ENCODE measurements at regions not wholly inside any gene's neighbourhood (a gene's known extent, or its start where the extent isn't known, plus 50 kb on each side); places are given as distances from the start of the nearest gene placed in this dataset.

DNA sequence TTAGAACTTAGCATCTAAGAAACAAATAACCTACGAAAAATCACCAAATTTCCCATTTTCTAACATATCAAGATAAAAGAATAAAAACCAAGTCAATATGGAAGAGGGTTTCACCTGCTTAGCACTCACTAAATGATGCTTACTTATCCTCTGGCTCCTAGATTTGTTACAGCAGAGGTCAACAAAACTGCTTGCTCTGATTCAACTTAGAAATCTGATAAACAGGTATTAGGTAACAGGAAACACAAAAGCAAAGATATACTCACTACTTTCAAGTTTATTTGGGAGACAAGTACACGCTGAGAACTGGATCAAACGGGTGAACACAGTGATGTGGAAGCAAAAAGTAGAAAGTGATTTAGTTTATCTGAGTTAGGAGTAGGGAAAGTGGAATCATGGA, 235.7 kb upstream of the TARS1 start:
- no peak overlapping the region for H2AFZ ChIP-seq (ENCODE audit: control insufficient read depth, low read length)
- no peak for FAIRE-seq
- TF ChIP-seq EZH2 (IDR thresholded peaks at IDR 0.05; ENCODE audit: low read length), result no peak
- TF ChIP-seq, protein P1, sequence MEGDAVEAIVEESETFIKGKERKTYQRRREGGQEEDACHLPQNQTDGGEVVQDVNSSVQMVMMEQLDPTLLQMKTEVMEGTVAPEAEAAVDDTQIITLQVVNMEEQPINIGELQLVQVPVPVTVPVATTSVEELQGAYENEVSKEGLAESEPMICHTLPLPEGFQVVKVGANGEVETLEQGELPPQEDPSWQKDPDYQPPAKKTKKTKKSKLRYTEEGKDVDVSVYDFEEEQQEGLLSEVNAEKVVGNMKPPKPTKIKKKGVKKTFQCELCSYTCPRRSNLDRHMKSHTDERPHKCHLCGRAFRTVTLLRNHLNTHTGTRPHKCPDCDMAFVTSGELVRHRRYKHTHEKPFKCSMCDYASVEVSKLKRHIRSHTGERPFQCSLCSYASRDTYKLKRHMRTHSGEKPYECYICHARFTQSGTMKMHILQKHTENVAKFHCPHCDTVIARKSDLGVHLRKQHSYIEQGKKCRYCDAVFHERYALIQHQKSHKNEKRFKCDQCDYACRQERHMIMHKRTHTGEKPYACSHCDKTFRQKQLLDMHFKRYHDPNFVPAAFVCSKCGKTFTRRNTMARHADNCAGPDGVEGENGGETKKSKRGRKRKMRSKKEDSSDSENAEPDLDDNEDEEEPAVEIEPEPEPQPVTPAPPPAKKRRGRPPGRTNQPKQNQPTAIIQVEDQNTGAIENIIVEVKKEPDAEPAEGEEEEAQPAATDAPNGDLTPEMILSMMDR (optimal IDR thresholded peaks at IDR 0.05 in 1 of 3, IDR thresholded peaks at IDR 0.05 in 1 of 3, conservative IDR thresholded peaks at IDR 0.05 in 1 of 3; ENCODE audit: extremely low read depth in 1 of 3, insufficient read depth in 2 of 3, low read length in 3 of 3), result no peak

DNA sequence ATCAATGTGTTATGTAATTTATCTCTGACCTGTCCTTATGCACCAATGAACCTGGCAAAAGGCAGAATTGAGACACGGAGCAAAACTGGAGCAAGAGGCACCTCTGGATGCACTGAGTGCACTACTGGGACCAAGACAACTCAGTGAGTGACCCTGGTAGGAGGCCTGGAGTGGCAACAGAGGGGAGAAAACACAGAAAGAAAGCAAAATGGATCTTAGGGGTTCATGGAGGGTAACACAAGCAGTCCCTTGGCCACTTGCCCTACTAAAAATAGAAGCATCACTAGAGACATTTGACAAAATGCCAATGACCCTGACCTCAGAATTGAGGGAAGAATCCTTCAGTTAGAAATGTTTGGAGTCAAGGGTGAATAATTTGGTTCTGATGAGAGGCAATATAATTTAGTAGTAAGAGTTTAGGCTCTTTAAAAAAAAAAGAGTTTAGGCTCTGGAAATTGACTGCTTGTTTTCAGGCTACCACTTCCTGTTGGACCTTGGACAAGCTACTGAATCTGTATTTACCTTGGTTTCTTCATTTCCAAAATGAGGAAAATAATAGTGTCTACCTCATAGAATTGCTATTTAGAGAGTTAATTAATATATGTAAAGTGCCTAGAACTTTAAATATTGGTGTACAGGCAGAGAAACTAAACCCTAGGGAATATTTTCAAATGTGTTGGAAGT, 234.9 kb upstream of the TARS1 start:
- no peak overlapping the region for H3K27ac ChIP-seq (ENCODE audit: control insufficient read depth, insufficient read depth, low read length)
- no peaks in the 10 kb centered on the region for H3K9me1 ChIP-seq (ENCODE audit: control insufficient read depth, extremely low read depth, insufficient read depth, low read length)
- dilution Hi-C loops (cut with MboI; ENCODE audit: extremely low pct_ligation_motif_present, low sequenced_read_pairs), result no loop called here
- H3K36me3 ChIP-seq (ENCODE audit: control insufficient read depth in 2 of 2, extremely low read depth in 1 of 2, insufficient read depth in 2 of 2, low read length in 2 of 2), result no peaks in the 10 kb centered on the region
- TF ChIP-seq, protein P1 (optimal IDR thresholded peaks at IDR 0.05 in 1 of 3, IDR thresholded peaks at IDR 0.05 in 1 of 3, conservative IDR thresholded peaks at IDR 0.05 in 1 of 3; ENCODE audit: extremely low read depth in 1 of 3, insufficient read depth in 2 of 3, low read length in 3 of 3), result no peak
- no peak for TF ChIP-seq EZH2 (IDR thresholded peaks at IDR 0.05; ENCODE audit: low read length)
- no peaks in the 10 kb centered on the region for H3K9me3 ChIP-seq (ENCODE audit: control insufficient read depth, low read depth, low read length)
- no peaks in the 10 kb centered on the region for H3K27me3 ChIP-seq (ENCODE audit: control insufficient read depth, extremely low read depth, insufficient read depth, low read length)
- no peak for DNase-seq (ENCODE audit: low read depth, low spot score)
- H4K20me1 ChIP-seq (ENCODE audit: control insufficient read depth, extremely low read depth, insufficient read depth, low read length), result no peaks in the 10 kb centered on the region
- no peaks in the 10 kb centered on the region for H3K79me2 ChIP-seq (ENCODE audit: control insufficient read depth, insufficient read depth, low read length)
- FAIRE-seq, result no peak
- H3K4me1 ChIP-seq (ENCODE audit: control insufficient read depth, extremely low read depth, insufficient read depth, low read length), result no peaks in the 10 kb centered on the region
- H3K4me2 ChIP-seq (ENCODE audit: control insufficient read depth, extremely low read depth, insufficient read depth, low read depth, low read length), result no peak overlapping the region
- no peak overlapping the region for H2AFZ ChIP-seq (ENCODE audit: control insufficient read depth, low read length)
- H3K4me3 ChIP-seq (ENCODE audit: control insufficient read depth in 2 of 3, extremely low read depth in 1 of 3, insufficient read depth in 2 of 3, low read depth in 1 of 3, low read length in 3 of 3), result no peak overlapping the region
- no peak overlapping the region for H3K9ac ChIP-seq (ENCODE audit: control insufficient read depth, extremely low read depth, insufficient read depth, low read length)

More for the DNA sequence above, 235.7 kb upstream of the TARS1 start:
- H3K36me3 ChIP-seq (ENCODE audit: control insufficient read depth in 2 of 2, extremely low read depth in 1 of 2, insufficient read depth in 2 of 2, low read length in 2 of 2), result no peaks in the 10 kb centered on the region
- no peak overlapping the region for H3K27ac ChIP-seq (ENCODE audit: control insufficient read depth, insufficient read depth, low read length)
- H3K79me2 ChIP-seq (ENCODE audit: control insufficient read depth, insufficient read depth, low read length), result no peaks in the 10 kb centered on the region
- no peaks in the 10 kb centered on the region for H3K27me3 ChIP-seq (ENCODE audit: control insufficient read depth, extremely low read depth, insufficient read depth, low read length)
- no peaks in the 10 kb centered on the region for H3K9me3 ChIP-seq (ENCODE audit: control insufficient read depth, low read depth, low read length)
- H3K4me3 ChIP-seq (ENCODE audit: control insufficient read depth in 2 of 3, extremely low read depth in 1 of 3, insufficient read depth in 2 of 3, low read depth in 1 of 3, low read length in 3 of 3), result no peak overlapping the region
- H3K9me1 ChIP-seq (ENCODE audit: control insufficient read depth, extremely low read depth, insufficient read depth, low read length), result no peaks in the 10 kb centered on the region
- no peaks in the 10 kb centered on the region for H4K20me1 ChIP-seq (ENCODE audit: control insufficient read depth, extremely low read depth, insufficient read depth, low read length)
- no peak for DNase-seq (ENCODE audit: low read depth, low spot score)
- dilution Hi-C loops (cut with MboI; ENCODE audit: extremely low pct_ligation_motif_present, low sequenced_read_pairs), result no loop called here
- H3K4me1 ChIP-seq (ENCODE audit: control insufficient read depth, extremely low read depth, insufficient read depth, low read length), result no peaks in the 10 kb centered on the region
- no peak overlapping the region for H3K9ac ChIP-seq (ENCODE audit: control insufficient read depth, extremely low read depth, insufficient read depth, low read length)
- H3K4me2 ChIP-seq (ENCODE audit: control insufficient read depth, extremely low read depth, insufficient read depth, low read depth, low read length), result no peak overlapping the region
